Natural killer cell treated with Interleukin-12 subunit alpha and Interleukin-12 subunit beta and Interleukin-15 and Interleukin-18, amount 100 ng/mL, for 72 hours (primary cell): ENCODE measurements at regions not wholly inside any gene's neighbourhood (a gene's known extent, or its start where the extent isn't known, plus 50 kb on each side); places are given as distances from the start of the nearest gene placed in this dataset.
"Not testable (repeated sequence)": the region's sequence is repeated elsewhere in the genome, so short reads cannot be mapped to it uniquely, and the experiment has no call there.

Source experiments
- ATAC-seq, 2 donors: fragments of 150-1000 bp; cut with Tn5 transposase in 1 of 2; sonication (Bioruptor Pico), chemical (Tn5 transposase) in 1 of 2; 2 replicates each; pipeline ENCODE4 v1.10.0; 2021
- DNase-seq: peaks from one replicate; pipeline ENCODE4 v3.0.0; 2022; ENCODE audit warnings: low spot score
- H3K27ac Mint-ChIP-seq, 2 donors: 1 replicate in 1 of 2; 2 replicates in 1 of 2; pipeline ENCODE4 v1.8.0; 2022; ENCODE audit warnings: mixed read lengths in 2 of 2, mild to moderate bottlenecking in 1 of 2, moderate library complexity in 1 of 2
- H3K27me3 Mint-ChIP-seq, 2 donors: 1 replicate in 1 of 2; 2 replicates in 1 of 2; pipeline ENCODE4 v1.8.0; 2022; ENCODE audit warnings: mixed read lengths in 2 of 2
- H3K36me3 Mint-ChIP-seq: one replicate; pipeline ENCODE4 v1.8.0; 2022; ENCODE audit warnings: mixed read lengths
- H3K4me1 Mint-ChIP-seq, 2 donors: 1 replicate in 1 of 2; 2 replicates in 1 of 2; pipeline ENCODE4 v1.8.0; 2022; ENCODE audit warnings: low read depth in 2 of 2, mixed read lengths in 2 of 2, mild to moderate bottlenecking in 1 of 2
- H3K4me3 Mint-ChIP-seq: one replicate; pipeline ENCODE4 v1.8.0; 2022; ENCODE audit warnings: mixed read lengths
- H3K9me3 Mint-ChIP-seq: 2 replicates; pipeline ENCODE4 v1.8.0; 2022; ENCODE audit warnings: mixed read lengths

GRCh38 chr14:105968291-105968690 is 441.9 kb downstream of the TMEM121 start:
- Mint-ChIP-seq H3K27ac (no peak overlapping the region), H3K36me3 (no peaks in the 10 kb centered on the region), H3K4me3 (no peak overlapping the region), H3K27me3 (peaks cover 12 to 26% of the 10 kb centered on the region in 2 donors), H3K9me3 (no peaks in the 10 kb centered on the region), H3K4me1 (peaks cover 3 to 6% of the 10 kb centered on the region in 2 donors)
- DNase-seq = no peak
- no peak for ATAC-seq

GRCh38 chr14:105969026-105969425 is 442.6 kb downstream of the TMEM121 start:
- H3K4me3 Mint-ChIP-seq, H3K9me3 Mint-ChIP-seq, ATAC-seq, H3K36me3 Mint-ChIP-seq, H3K4me1 Mint-ChIP-seq, DNase-seq: not testable (repeated sequence)
- Mint-ChIP-seq H3K27ac (peak overlapping the region in 1 of 2 donors; percentile 75), H3K27me3 (peaks cover 16 to 27% of the 10 kb centered on the region in 2 donors)

GRCh38 chr14:105970821-105971220 is 444.4 kb downstream of the TMEM121 start:
- H3K4me1 Mint-ChIP-seq = peaks cover 7 to 12% of the 10 kb centered on the region in 2 donors
- not testable (repeated sequence) for DNase-seq, H3K4me3 Mint-ChIP-seq, H3K9me3 Mint-ChIP-seq, H3K36me3 Mint-ChIP-seq, H3K27ac Mint-ChIP-seq, ATAC-seq
- peaks cover 21 to 30% of the 10 kb centered on the region in 2 donors for H3K27me3 Mint-ChIP-seq

- DNase-seq (no peak), ATAC-seq (no peak)
- H3K4me1 Mint-ChIP-seq = peaks cover 7 to 12% of the 10 kb centered on the region in 2 donors
- H3K36me3 Mint-ChIP-seq = no peaks in the 10 kb centered on the region
- H3K27me3 Mint-ChIP-seq = peaks cover 21 to 36% of the 10 kb centered on the region in 2 donors
- no peaks in the 10 kb centered on the region for H3K9me3 Mint-ChIP-seq
- no peak overlapping the region for H3K27ac Mint-ChIP-seq
- no peak overlapping the region for H3K4me3 Mint-ChIP-seq
Measured at GRCh38 chr14:105971593-105972500, 445.5 kb downstream of the TMEM121 start.

- Mint-ChIP-seq H3K4me1 (peaks cover 6 to 13% of the 10 kb centered on the region in 2 donors), H3K36me3 (no peaks in the 10 kb centered on the region), H3K9me3 (no peaks in the 10 kb centered on the region), H3K4me3 (no peak overlapping the region), H3K27ac (peak overlapping the region; percentile 27 to 84), H3K27me3 (peaks cover 13 to 34% of the 10 kb centered on the region in 2 donors)
- peak; percentile 71 for DNase-seq
- ATAC-seq = peak; percentile 86 to 94
Measured at GRCh38 chr14:105974902-105975301, 448.5 kb downstream of the TMEM121 start.

GRCh38 chr14:105978618-105979295 is 452.4 kb downstream of the TMEM121 start:
- peak overlapping the region in 1 of 2 donors; percentile 42 for H3K27ac Mint-ChIP-seq
- H3K4me1 Mint-ChIP-seq = peaks cover 32 to 45% of the 10 kb centered on the region in 2 donors
- DNase-seq = no peak
- H3K27me3 Mint-ChIP-seq = peaks cover 6 to 28% of the 10 kb centered on the region in 2 donors
- no peaks in the 10 kb centered on the region for H3K9me3 Mint-ChIP-seq
- H3K4me3 Mint-ChIP-seq = no peak overlapping the region
- ATAC-seq = no peak
- H3K36me3 Mint-ChIP-seq = no peaks in the 10 kb centered on the region

- Mint-ChIP-seq H3K4me3 (no peak overlapping the region), H3K36me3 (no peaks in the 10 kb centered on the region), H3K4me1 (peaks cover 34 to 46% of the 10 kb centered on the region in 2 donors), H3K27ac (peak overlapping the region in 1 of 2 donors; percentile 42), H3K9me3 (no peaks in the 10 kb centered on the region), H3K27me3 (peaks cover 1 to 28% of the 10 kb centered on the region in 2 donors)
- no peak for DNase-seq
- ATAC-seq = no peak
Measured at GRCh38 chr14:105979446-105979845, 453.1 kb downstream of the TMEM121 start.

- Mint-ChIP-seq H3K9me3 (no peaks in the 10 kb centered on the region), H3K27ac (peak overlapping the region; percentile 79 to 92), H3K36me3 (no peaks in the 10 kb centered on the region), H3K27me3 (peaks cover 0 to 28% of the 10 kb centered on the region in 2 donors), H3K4me1 (peaks cover 41 to 54% of the 10 kb centered on the region in 2 donors), H3K4me3 (no peak overlapping the region)
- ATAC-seq (no peak), DNase-seq (no peak)
Measured at GRCh38 chr14:105980224-105980623, 453.8 kb downstream of the TMEM121 start.

- not testable (repeated sequence) for ATAC-seq, H3K36me3 Mint-ChIP-seq, H3K9me3 Mint-ChIP-seq, DNase-seq
- Mint-ChIP-seq H3K4me1 (peaks cover 46 to 53% of the 10 kb centered on the region in 2 donors), H3K27me3 (peaks cover 0 to 20% of the 10 kb centered on the region in 2 donors), H3K4me3 (peak overlapping the region; percentile 62), H3K27ac (peak overlapping the region; percentile 79 to 92)
Measured at GRCh38 chr14:105981517-105982302, 455.3 kb downstream of the TMEM121 start.

GRCh38 chr14:105982664-105983063 is 456.3 kb downstream of the TMEM121 start:
- Mint-ChIP-seq H3K27ac (peak overlapping the region; percentile 79 to 92), H3K4me3 (peak overlapping the region; percentile 62), H3K27me3 (peaks cover 0 to 15% of the 10 kb centered on the region in 2 donors), H3K9me3 (no peaks in the 10 kb centered on the region), H3K36me3 (no peaks in the 10 kb centered on the region), H3K4me1 (peaks cover 54 to 62% of the 10 kb centered on the region in 2 donors)
- no peak for DNase-seq
- ATAC-seq = no peak

GRCh38 chr14:105986894-105987284 is 460.5 kb downstream of the TMEM121 start:
- H3K4me1 Mint-ChIP-seq = peaks cover 53 to 55% of the 10 kb centered on the region in 2 donors
- H3K9me3 Mint-ChIP-seq = no peaks in the 10 kb centered on the region
- peaks cover 0 to 3% of the 10 kb centered on the region in 2 donors for H3K27me3 Mint-ChIP-seq
- H3K36me3 Mint-ChIP-seq = no peaks in the 10 kb centered on the region
- peak overlapping the region; percentile 67 to 78 for H3K27ac Mint-ChIP-seq
- ATAC-seq (peak; percentile 22 to 34), DNase-seq (no peak)
- peak overlapping the region; percentile 69 for H3K4me3 Mint-ChIP-seq

- peaks cover 48 to 54% of the 10 kb centered on the region in 2 donors for H3K4me1 Mint-ChIP-seq
- H3K9me3 Mint-ChIP-seq = no peaks in the 10 kb centered on the region
- peak overlapping the region; percentile 69 for H3K4me3 Mint-ChIP-seq
- DNase-seq (no peak), ATAC-seq (no peak)
- peak overlapping the region; percentile 67 to 78 for H3K27ac Mint-ChIP-seq
- no peaks in the 10 kb centered on the region for H3K36me3 Mint-ChIP-seq
- peaks cover 3 to 5% of the 10 kb centered on the region in 2 donors for H3K27me3 Mint-ChIP-seq
Measured at GRCh38 chr14:105987563-105987962, 461.2 kb downstream of the TMEM121 start.
